ENCODE measurements at regions not wholly inside any gene's neighbourhood (a gene's known extent, or its start where the extent isn't known, plus 50 kb on each side); places are given as distances from the start of the nearest gene placed in this dataset.

GRCh38 chr5:54740141-54740540 lies 222.6 kb downstream of the SNX18 start:
- no peaks in the 10 kb centered on the region for H3K27me3 ChIP-seq (ENCODE audit: control insufficient read depth in 5 of 5, insufficient read depth in 4 of 5, low read length in 5 of 5)
- H3K9me3 ChIP-seq (ENCODE audit: control insufficient read depth in 5 of 5, low read length in 5 of 5), result no peaks in the 10 kb centered on the region
- no peaks in the 10 kb centered on the region for H3K36me3 ChIP-seq (ENCODE audit: control insufficient read depth in 5 of 5, insufficient read depth in 5 of 5, low read length in 5 of 5)
- H3K4me3 ChIP-seq (ENCODE audit: low read depth in 1 of 5, low read length in 5 of 5), result no peak overlapping the region
- H3K27ac ChIP-seq (ENCODE audit: low read depth, low read length), result no peak overlapping the region
- H3K9ac ChIP-seq (ENCODE audit: low read length in 5 of 5), result no peak overlapping the region
- peaks cover 0 to 32% (median 13%) of the 10 kb centered on the region in 5 donors for H3K4me1 ChIP-seq (ENCODE audit: control insufficient read depth in 5 of 5, insufficient read depth in 5 of 5, low read length in 5 of 5)

- Histone ChIP-seq H3K9me3 (ENCODE audit: control insufficient read depth in 5 of 5, low read length in 5 of 5) (no peaks in the 10 kb centered on the region), H3K4me3 (ENCODE audit: low read depth in 1 of 5, low read length in 5 of 5) (no peak overlapping the region), H3K27me3 (ENCODE audit: control insufficient read depth in 5 of 5, insufficient read depth in 4 of 5, low read length in 5 of 5) (no peaks in the 10 kb centered on the region), H3K9ac (ENCODE audit: low read length in 5 of 5) (no peak overlapping the region), H3K27ac (ENCODE audit: low read depth, low read length) (no peak overlapping the region), H3K4me1 (ENCODE audit: control insufficient read depth in 5 of 5, insufficient read depth in 5 of 5, low read length in 5 of 5) (peaks cover 0 to 28% (median 13%) of the 10 kb centered on the region in 5 donors), H3K36me3 (ENCODE audit: control insufficient read depth in 5 of 5, insufficient read depth in 5 of 5, low read length in 5 of 5) (no peaks in the 10 kb centered on the region)
Measured at GRCh38 chr5:54739371-54739770, 221.8 kb downstream of the SNX18 start.

- no peaks in the 10 kb centered on the region for H3K36me3 ChIP-seq (ENCODE audit: control insufficient read depth in 5 of 5, insufficient read depth in 5 of 5, low read length in 5 of 5)
Measured at GRCh38 chr5:54738973-54739367, 221.4 kb downstream of the SNX18 start.

GRCh38 chr5:54738118-54738972 lies 220.8 kb downstream of the SNX18 start:
- no peaks in the 10 kb centered on the region for H3K9me3 ChIP-seq (ENCODE audit: control insufficient read depth in 5 of 5, low read length in 5 of 5)
- no peaks in the 10 kb centered on the region for H3K36me3 ChIP-seq (ENCODE audit: control insufficient read depth in 5 of 5, insufficient read depth in 5 of 5, low read length in 5 of 5)
- no peaks in the 10 kb centered on the region for H3K27me3 ChIP-seq (ENCODE audit: control insufficient read depth in 5 of 5, insufficient read depth in 4 of 5, low read length in 5 of 5)
- no peak overlapping the region for H3K27ac ChIP-seq (ENCODE audit: low read depth, low read length)
- H3K4me3 ChIP-seq (ENCODE audit: low read depth in 1 of 5, low read length in 5 of 5), result no peak overlapping the region
- H3K9ac ChIP-seq (ENCODE audit: low read length in 5 of 5), result no peak overlapping the region
- peaks cover 0 to 18% (median 6%) of the 10 kb centered on the region in 5 donors for H3K4me1 ChIP-seq (ENCODE audit: control insufficient read depth in 5 of 5, insufficient read depth in 5 of 5, low read length in 5 of 5)

More at GRCh38 chr5:54738973-54739367, 221.4 kb downstream of the SNX18 start:
- Histone ChIP-seq H3K4me1 (ENCODE audit: control insufficient read depth in 5 of 5, insufficient read depth in 5 of 5, low read length in 5 of 5) (peaks cover 0 to 25% (median 12%) of the 10 kb centered on the region in 5 donors), H3K27me3 (ENCODE audit: control insufficient read depth in 5 of 5, insufficient read depth in 4 of 5, low read length in 5 of 5) (no peaks in the 10 kb centered on the region), H3K9me3 (ENCODE audit: control insufficient read depth in 5 of 5, low read length in 5 of 5) (no peaks in the 10 kb centered on the region), H3K27ac (ENCODE audit: low read depth, low read length) (no peak overlapping the region), H3K9ac (ENCODE audit: low read length in 5 of 5) (no peak overlapping the region), H3K4me3 (ENCODE audit: low read depth in 1 of 5, low read length in 5 of 5) (no peak overlapping the region)

GRCh38 chr5:54736003-54736797 lies 218.6 kb downstream of the SNX18 start:
- H3K9me3 ChIP-seq (ENCODE audit: control insufficient read depth in 5 of 5, low read length in 5 of 5), result no peaks in the 10 kb centered on the region
- no peaks in the 10 kb centered on the region for H3K36me3 ChIP-seq (ENCODE audit: control insufficient read depth in 5 of 5, insufficient read depth in 5 of 5, low read length in 5 of 5)
- peaks cover 0 to 9% (median 6%) of the 10 kb centered on the region in 5 donors for H3K4me1 ChIP-seq (ENCODE audit: control insufficient read depth in 5 of 5, insufficient read depth in 5 of 5, low read length in 5 of 5)
- no peaks in the 10 kb centered on the region for H3K27me3 ChIP-seq (ENCODE audit: control insufficient read depth in 5 of 5, insufficient read depth in 4 of 5, low read length in 5 of 5)
- no peak overlapping the region for H3K4me3 ChIP-seq (ENCODE audit: low read depth in 1 of 5, low read length in 5 of 5)
- H3K9ac ChIP-seq (ENCODE audit: low read length in 5 of 5), result no peak overlapping the region
- no peak overlapping the region for H3K27ac ChIP-seq (ENCODE audit: low read depth, low read length)

GRCh38 chr5:54733101-54733500 lies 215.5 kb downstream of the SNX18 start:
- Histone ChIP-seq H3K27me3 (ENCODE audit: control insufficient read depth in 5 of 5, insufficient read depth in 4 of 5, low read length in 5 of 5) (no peaks in the 10 kb centered on the region), H3K36me3 (ENCODE audit: control insufficient read depth in 5 of 5, insufficient read depth in 5 of 5, low read length in 5 of 5) (no peaks in the 10 kb centered on the region), H3K9ac (ENCODE audit: low read length in 5 of 5) (no peak overlapping the region), H3K4me3 (ENCODE audit: low read depth in 1 of 5, low read length in 5 of 5) (no peak overlapping the region), H3K4me1 (ENCODE audit: control insufficient read depth in 5 of 5, insufficient read depth in 5 of 5, low read length in 5 of 5) (peaks cover 0 to 4% (median 2%) of the 10 kb centered on the region in 5 donors), H3K27ac (ENCODE audit: low read depth, low read length) (no peak overlapping the region), H3K9me3 (ENCODE audit: control insufficient read depth in 5 of 5, low read length in 5 of 5) (no peaks in the 10 kb centered on the region)

GRCh38 chr5:54732108-54732507 lies 214.5 kb downstream of the SNX18 start:
- Histone ChIP-seq H3K9ac (ENCODE audit: low read length in 5 of 5) (no peak overlapping the region), H3K27ac (ENCODE audit: low read depth, low read length) (no peak overlapping the region), H3K36me3 (ENCODE audit: control insufficient read depth in 5 of 5, insufficient read depth in 5 of 5, low read length in 5 of 5) (no peaks in the 10 kb centered on the region), H3K9me3 (ENCODE audit: control insufficient read depth in 5 of 5, low read length in 5 of 5) (no peaks in the 10 kb centered on the region), H3K27me3 (ENCODE audit: control insufficient read depth in 5 of 5, insufficient read depth in 4 of 5, low read length in 5 of 5) (no peaks in the 10 kb centered on the region), H3K4me1 (ENCODE audit: control insufficient read depth in 5 of 5, insufficient read depth in 5 of 5, low read length in 5 of 5) (no peaks in the 10 kb centered on the region), H3K4me3 (ENCODE audit: low read depth in 1 of 5, low read length in 5 of 5) (no peak overlapping the region)

GRCh38 chr5:54728588-54728915 lies 211.0 kb downstream of the SNX18 start:
- Histone ChIP-seq H3K27ac (ENCODE audit: low read depth, low read length) (no peak overlapping the region), H3K4me1 (ENCODE audit: control insufficient read depth in 5 of 5, insufficient read depth in 5 of 5, low read length in 5 of 5) (no peaks in the 10 kb centered on the region), H3K9ac (ENCODE audit: low read length in 5 of 5) (no peak overlapping the region), H3K9me3 (ENCODE audit: control insufficient read depth in 5 of 5, low read length in 5 of 5) (no peaks in the 10 kb centered on the region), H3K36me3 (ENCODE audit: control insufficient read depth in 5 of 5, insufficient read depth in 5 of 5, low read length in 5 of 5) (no peaks in the 10 kb centered on the region), H3K27me3 (ENCODE audit: control insufficient read depth in 5 of 5, insufficient read depth in 4 of 5, low read length in 5 of 5) (no peaks in the 10 kb centered on the region), H3K4me3 (ENCODE audit: low read depth in 1 of 5, low read length in 5 of 5) (no peak overlapping the region)

- Histone ChIP-seq H3K4me1 (ENCODE audit: control insufficient read depth in 5 of 5, insufficient read depth in 5 of 5, low read length in 5 of 5) (no peaks in the 10 kb centered on the region), H3K27ac (ENCODE audit: low read depth, low read length) (no peak overlapping the region), H3K4me3 (ENCODE audit: low read depth in 1 of 5, low read length in 5 of 5) (no peak overlapping the region), H3K27me3 (ENCODE audit: control insufficient read depth in 5 of 5, insufficient read depth in 4 of 5, low read length in 5 of 5) (no peaks in the 10 kb centered on the region), H3K36me3 (ENCODE audit: control insufficient read depth in 5 of 5, insufficient read depth in 5 of 5, low read length in 5 of 5) (no peaks in the 10 kb centered on the region), H3K9me3 (ENCODE audit: control insufficient read depth in 5 of 5, low read length in 5 of 5) (no peaks in the 10 kb centered on the region), H3K9ac (ENCODE audit: low read length in 5 of 5) (no peak overlapping the region)
Measured at GRCh38 chr5:54727874-54728587, 210.5 kb downstream of the SNX18 start.
